ENCODE measurements at regions not wholly inside any gene's neighbourhood (a gene's known extent, or its start where the extent isn't known, plus 50 kb on each side); places are given as distances from the start of the nearest gene placed in this dataset.

GRCh38 chr6:168724033-168724432, 283.0 kb downstream of the SMOC2 start:
- TF ChIP-seq CTCF (IDR thresholded peaks at IDR 0.05): no peak
- TF ChIP-seq EP300 (IDR thresholded peaks at IDR 0.05): no peak
- no peak for TF ChIP-seq POLR2A (IDR thresholded peaks at IDR 0.05)

Data from tibial nerve (tissue), 4 donors.